GM23338 (cell line): ENCODE measurements at regions not wholly inside any gene's neighbourhood (a gene's known extent, or its start where the extent isn't known, plus 50 kb on each side); places are given as distances from the start of the nearest gene placed in this dataset.

ENCODE experiments used
- ATAC-seq: fragments of 200-7000 bp; cut with Tn5 transposase; 3 replicates; pipeline ENCODE4 v1.9.1; 2020
- DNase-seq: peaks from one replicate; pipeline ENCODE4 v3.0.0-alpha.2; 2015; ENCODE audit warnings: low spot score
- H2AFZ ChIP-seq: fragments of 200-600 bp; sonication (generic); 2 replicates; pipeline ENCODE4 v1.8.0; 2016; ENCODE audit warnings: antibody characterized with exemption, mild to moderate bottlenecking, moderate library complexity
- H3F3A ChIP-seq: fragments of 200-600 bp; sonication (generic); replicated peaks from 2 replicates; pipeline ENCODE4 v1.8.0; 2017; ENCODE audit warnings: antibody characterized with exemption, mixed run types, low read depth
- H3K27ac ChIP-seq: fragments of 200-600 bp; sonication (generic); 2 replicates; pipeline ENCODE4 v1.6.1; 2016; ENCODE audit warnings: low read depth
- H3K27me3 ChIP-seq: fragments of 200-600 bp; sonication (generic); 2 replicates; pipeline ENCODE4 v1.8.0; 2016; ENCODE audit warnings: mild to moderate bottlenecking, mixed run types, moderate library complexity; ENCODE audit not compliant: insufficient read depth
- H3K36me3 ChIP-seq: fragments of 200-600 bp; sonication (generic); 2 replicates; pipeline ENCODE4 v1.8.0; 2016; ENCODE audit warnings: mild to moderate bottlenecking; ENCODE audit not compliant: insufficient read depth
- H3K4me1 ChIP-seq: fragments of 200-600 bp; sonication (generic); 2 replicates; pipeline ENCODE4 v1.8.0; 2016; ENCODE audit warnings: mild to moderate bottlenecking, moderate library complexity; ENCODE audit not compliant: insufficient read depth
- H3K4me2 ChIP-seq: fragments of 200-600 bp; sonication (generic); 2 replicates; pipeline ENCODE4 v1.7.1; 2017; ENCODE audit warnings: mixed run types
- H3K4me3 ChIP-seq: fragments of 200-600 bp; sonication (generic); 2 replicates; pipeline ENCODE4 v1.6.1; 2016; ENCODE audit warnings: mixed run types
- H3K79me2 ChIP-seq: fragments of 200-600 bp; sonication (generic); replicated peaks from 2 replicates; pipeline ENCODE4 v1.8.0; 2017; ENCODE audit warnings: mild to moderate bottlenecking; ENCODE audit not compliant: insufficient read depth
- H3K9me2 ChIP-seq: fragments of 200-600 bp; sonication (generic); 2 replicates; pipeline ENCODE4 v1.8.0; 2017; ENCODE audit not compliant: insufficient read depth
- H4K20me1 ChIP-seq: fragments of 200-600 bp; sonication (generic); replicated peaks from 2 replicates; pipeline ENCODE4 v1.8.0; 2017; ENCODE audit warnings: mild to moderate bottlenecking; ENCODE audit not compliant: insufficient read depth
- H3K27ac Mint-ChIP-seq: 2 replicates; pipeline ENCODE4 v1.8.0; 2020; ENCODE audit warnings: inconsistent platforms, mild to moderate bottlenecking, moderate library complexity, mixed read lengths
- H3K27me3 Mint-ChIP-seq: 3 replicates; pipeline ENCODE4 v1.8.0; 2022; ENCODE audit warnings: low read depth, mild to moderate bottlenecking, moderate library complexity, mixed read lengths, inconsistent platforms; ENCODE audit not compliant: insufficient read depth, poor library complexity
- H3K36me3 Mint-ChIP-seq: 3 replicates; pipeline ENCODE4 v1.8.0; 2021; ENCODE audit warnings: low read depth, mild to moderate bottlenecking, inconsistent platforms, moderate library complexity, mixed read lengths
- H3K4me1 Mint-ChIP-seq: 3 replicates; pipeline ENCODE4 v1.8.0; 2020; ENCODE audit warnings: mild to moderate bottlenecking, inconsistent platforms, mixed read lengths
- H3K4me3 Mint-ChIP-seq: 3 replicates; pipeline ENCODE4 v1.8.0; 2021; ENCODE audit warnings: moderate library complexity, mild to moderate bottlenecking, inconsistent platforms, mixed read lengths
- H3K9me3 Mint-ChIP-seq: 3 replicates; pipeline ENCODE4 v1.8.0; 2020; ENCODE audit warnings: moderate library complexity, mild to moderate bottlenecking, inconsistent platforms, mixed read lengths
- CREB1 ChIP-seq: fragments of 250-450 bp; sonication (Bioruptor Pico); IDR thresholded peaks from 2 replicates; pipeline ENCODE4 v1.5.0; 2020; ENCODE audit warnings: low read depth, mild to moderate bottlenecking, moderate library complexity
- EZH2 ChIP-seq: fragments of 200-600 bp; sonication (generic); IDR thresholded peaks from one replicate; pipeline ENCODE4 v1.8.0; 2017; ENCODE audit warnings: antibody characterized with exemption, mild to moderate bottlenecking, low read depth; ENCODE audit not compliant: unreplicated experiment
- EZH2phosphoT487 ChIP-seq: fragments of 200-600 bp; sonication (generic); IDR thresholded peaks from one replicate; pipeline ENCODE4 v1.8.1; 2018; ENCODE audit warnings: antibody characterized with exemption; ENCODE audit not compliant: unreplicated experiment
- NANOG ChIP-seq: IDR thresholded peaks from 2 replicates; pipeline ENCODE4 v1.6.1; 2016; ENCODE audit warnings: antibody characterized with exemption, borderline replicate concordance
- POLR2AphosphoS5 ChIP-seq: IDR thresholded peaks from 2 replicates; pipeline ENCODE4 v1.6.1; 2016; ENCODE audit warnings: antibody characterized with exemption, low read depth
- STAT1 ChIP-seq: IDR thresholded peaks from one replicate; pipeline ENCODE4 v1.6.1; 2016; ENCODE audit warnings: antibody characterized with exemption; ENCODE audit not compliant: unreplicated experiment
- ZNF114 ChIP-seq: fragments of 250-450 bp; sonication (Bioruptor Pico); IDR thresholded peaks from 2 replicates; pipeline ENCODE4 v1.5.0; 2020; ENCODE audit warnings: mild to moderate bottlenecking, moderate library complexity
- ZNF331 ChIP-seq: fragments of 250-450 bp; sonication (Bioruptor Pico); IDR thresholded peaks from 2 replicates; pipeline ENCODE4 v1.5.0; 2020; ENCODE audit warnings: low read depth, mild to moderate bottlenecking, moderate library complexity
- TF ChIP-seq, protein P1 (sequence below), 2 experiments: fragments of 200-600 bp in 1 of 2; sonication (generic) in 1 of 2; conservative IDR thresholded peaks; 2 replicates each; pipeline versions ENCODE4 v1.5.1 to v1.6.1; 2016 to 2017; ENCODE audit warnings: antibody characterized with exemption in 2 of 2, low read depth in 2 of 2, mild to moderate bottlenecking in 2 of 2, moderate library complexity in 1 of 2
- TF ChIP-seq, protein P2 (sequence below): IDR thresholded peaks from one replicate; pipeline ENCODE4 v1.6.1; 2018; ENCODE audit warnings: antibody characterized with exemption; ENCODE audit not compliant: unreplicated experiment
- TF ChIP-seq, protein P3 (sequence below): IDR thresholded peaks from 2 replicates; pipeline ENCODE4 v1.6.1; 2016; ENCODE audit warnings: antibody characterized with exemption

DNA sequence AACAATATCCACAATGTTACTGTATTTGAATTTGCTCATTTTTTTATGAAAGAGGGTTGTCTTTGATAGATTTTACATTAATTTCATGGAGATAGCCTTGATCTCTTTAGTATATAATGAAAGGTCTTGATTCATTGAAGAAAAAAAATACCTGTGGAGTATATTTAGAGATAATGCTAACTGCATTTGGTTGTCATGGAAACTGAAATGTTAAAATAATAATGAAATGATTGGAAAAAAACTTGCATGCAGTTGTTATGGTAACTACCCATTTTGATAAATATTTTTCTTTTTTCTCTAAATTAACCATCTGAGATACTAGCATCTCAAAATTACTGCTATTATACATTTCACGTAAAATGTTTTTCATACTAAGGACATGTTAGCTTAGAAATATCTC is 712.7 kb upstream of the FAM98A start (continued):
- TF ChIP-seq, protein P1, sequence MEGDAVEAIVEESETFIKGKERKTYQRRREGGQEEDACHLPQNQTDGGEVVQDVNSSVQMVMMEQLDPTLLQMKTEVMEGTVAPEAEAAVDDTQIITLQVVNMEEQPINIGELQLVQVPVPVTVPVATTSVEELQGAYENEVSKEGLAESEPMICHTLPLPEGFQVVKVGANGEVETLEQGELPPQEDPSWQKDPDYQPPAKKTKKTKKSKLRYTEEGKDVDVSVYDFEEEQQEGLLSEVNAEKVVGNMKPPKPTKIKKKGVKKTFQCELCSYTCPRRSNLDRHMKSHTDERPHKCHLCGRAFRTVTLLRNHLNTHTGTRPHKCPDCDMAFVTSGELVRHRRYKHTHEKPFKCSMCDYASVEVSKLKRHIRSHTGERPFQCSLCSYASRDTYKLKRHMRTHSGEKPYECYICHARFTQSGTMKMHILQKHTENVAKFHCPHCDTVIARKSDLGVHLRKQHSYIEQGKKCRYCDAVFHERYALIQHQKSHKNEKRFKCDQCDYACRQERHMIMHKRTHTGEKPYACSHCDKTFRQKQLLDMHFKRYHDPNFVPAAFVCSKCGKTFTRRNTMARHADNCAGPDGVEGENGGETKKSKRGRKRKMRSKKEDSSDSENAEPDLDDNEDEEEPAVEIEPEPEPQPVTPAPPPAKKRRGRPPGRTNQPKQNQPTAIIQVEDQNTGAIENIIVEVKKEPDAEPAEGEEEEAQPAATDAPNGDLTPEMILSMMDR (conservative IDR thresholded peaks at IDR 0.05; ENCODE audit: low read depth in 2 of 2) = no peak
- TF ChIP-seq ZNF331 (CRISPR knock-in tag) (no peak), EZH2 (no peak), STAT1 (no peak), ZNF114 (CRISPR knock-in tag) (no peak), CREB1 (CRISPR knock-in tag) (no peak)

DNA sequence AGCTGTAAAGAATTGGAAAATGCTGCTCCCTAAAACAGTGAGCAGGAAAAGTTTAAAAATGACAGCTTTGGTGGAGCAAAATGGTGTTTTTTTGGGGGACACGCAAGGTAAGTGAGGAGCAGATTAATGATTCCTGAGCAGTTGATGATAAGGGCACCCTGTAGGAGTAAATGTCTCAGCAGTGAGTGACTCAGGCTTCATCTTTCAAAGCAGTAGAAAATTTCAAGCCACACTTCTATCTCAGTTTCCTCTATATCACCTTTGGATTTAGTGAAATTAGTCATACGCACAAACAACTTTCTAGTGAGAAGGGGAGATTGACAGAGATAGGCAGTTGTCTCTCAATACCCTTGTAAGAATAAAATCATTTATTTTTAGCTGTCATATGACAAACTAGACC is 709.0 kb upstream of the FAM98A start:
- Histone ChIP-seq H2AFZ (0 out of 2 replicates have a peak overlapping the region, but pooled peaks have one; percentile 33), H3K4me3 (no peak overlapping the region), H3K27me3 (no peaks in the 10 kb centered on the region), H4K20me1 (no peaks in the 10 kb centered on the region), H3K36me3 (no peaks in the 10 kb centered on the region), H3F3A (no peaks in the 10 kb centered on the region), H3K4me2 (no peak overlapping the region), H3K79me2 (no peaks in the 10 kb centered on the region), H3K9me2 (peaks cover 7% of the 10 kb centered on the region; the same call in 1 of the 2 replicates), H3K27ac (no peak overlapping the region), H3K4me1 (no peaks in the 10 kb centered on the region)
- ATAC-seq (no peak), DNase-seq (no peak)
- H3K4me3 Mint-ChIP-seq = no peak overlapping the region
- no peaks in the 10 kb centered on the region for H3K36me3 Mint-ChIP-seq
- no peaks in the 10 kb centered on the region for H3K27me3 Mint-ChIP-seq
- H3K9me3 Mint-ChIP-seq = no peaks in the 10 kb centered on the region; the same call in 2 of the 3 replicates
- TF ChIP-seq EZH2phosphoT487 (no peak), POLR2AphosphoS5 (no peak), CREB1 (CRISPR knock-in tag) (no peak), EZH2 (no peak), NANOG (no peak), ZNF114 (CRISPR knock-in tag) (no peak)
- TF ChIP-seq, protein P2, sequence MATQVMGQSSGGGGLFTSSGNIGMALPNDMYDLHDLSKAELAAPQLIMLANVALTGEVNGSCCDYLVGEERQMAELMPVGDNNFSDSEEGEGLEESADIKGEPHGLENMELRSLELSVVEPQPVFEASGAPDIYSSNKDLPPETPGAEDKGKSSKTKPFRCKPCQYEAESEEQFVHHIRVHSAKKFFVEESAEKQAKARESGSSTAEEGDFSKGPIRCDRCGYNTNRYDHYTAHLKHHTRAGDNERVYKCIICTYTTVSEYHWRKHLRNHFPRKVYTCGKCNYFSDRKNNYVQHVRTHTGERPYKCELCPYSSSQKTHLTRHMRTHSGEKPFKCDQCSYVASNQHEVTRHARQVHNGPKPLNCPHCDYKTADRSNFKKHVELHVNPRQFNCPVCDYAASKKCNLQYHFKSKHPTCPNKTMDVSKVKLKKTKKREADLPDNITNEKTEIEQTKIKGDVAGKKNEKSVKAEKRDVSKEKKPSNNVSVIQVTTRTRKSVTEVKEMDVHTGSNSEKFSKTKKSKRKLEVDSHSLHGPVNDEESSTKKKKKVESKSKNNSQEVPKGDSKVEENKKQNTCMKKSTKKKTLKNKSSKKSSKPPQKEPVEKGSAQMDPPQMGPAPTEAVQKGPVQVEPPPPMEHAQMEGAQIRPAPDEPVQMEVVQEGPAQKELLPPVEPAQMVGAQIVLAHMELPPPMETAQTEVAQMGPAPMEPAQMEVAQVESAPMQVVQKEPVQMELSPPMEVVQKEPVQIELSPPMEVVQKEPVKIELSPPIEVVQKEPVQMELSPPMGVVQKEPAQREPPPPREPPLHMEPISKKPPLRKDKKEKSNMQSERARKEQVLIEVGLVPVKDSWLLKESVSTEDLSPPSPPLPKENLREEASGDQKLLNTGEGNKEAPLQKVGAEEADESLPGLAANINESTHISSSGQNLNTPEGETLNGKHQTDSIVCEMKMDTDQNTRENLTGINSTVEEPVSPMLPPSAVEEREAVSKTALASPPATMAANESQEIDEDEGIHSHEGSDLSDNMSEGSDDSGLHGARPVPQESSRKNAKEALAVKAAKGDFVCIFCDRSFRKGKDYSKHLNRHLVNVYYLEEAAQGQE = no peak
- TF ChIP-seq, protein P3, sequence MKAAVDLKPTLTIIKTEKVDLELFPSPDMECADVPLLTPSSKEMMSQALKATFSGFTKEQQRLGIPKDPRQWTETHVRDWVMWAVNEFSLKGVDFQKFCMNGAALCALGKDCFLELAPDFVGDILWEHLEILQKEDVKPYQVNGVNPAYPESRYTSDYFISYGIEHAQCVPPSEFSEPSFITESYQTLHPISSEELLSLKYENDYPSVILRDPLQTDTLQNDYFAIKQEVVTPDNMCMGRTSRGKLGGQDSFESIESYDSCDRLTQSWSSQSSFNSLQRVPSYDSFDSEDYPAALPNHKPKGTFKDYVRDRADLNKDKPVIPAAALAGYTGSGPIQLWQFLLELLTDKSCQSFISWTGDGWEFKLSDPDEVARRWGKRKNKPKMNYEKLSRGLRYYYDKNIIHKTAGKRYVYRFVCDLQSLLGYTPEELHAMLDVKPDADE = no peak
- TF ChIP-seq, protein P1 (conservative IDR thresholded peaks at IDR 0.05; ENCODE audit: low read depth in 2 of 2) = no peak
- peaks cover 4% of the 10 kb centered on the region; the same call in 2 of the 3 replicates for H3K4me1 Mint-ChIP-seq
- H3K27ac Mint-ChIP-seq = no peak overlapping the region
